ENCODE measurements at regions not wholly inside any gene's neighbourhood (a gene's known extent, or its start where the extent isn't known, plus 50 kb on each side); places are given as distances from the start of the nearest gene placed in this dataset.

DNA sequence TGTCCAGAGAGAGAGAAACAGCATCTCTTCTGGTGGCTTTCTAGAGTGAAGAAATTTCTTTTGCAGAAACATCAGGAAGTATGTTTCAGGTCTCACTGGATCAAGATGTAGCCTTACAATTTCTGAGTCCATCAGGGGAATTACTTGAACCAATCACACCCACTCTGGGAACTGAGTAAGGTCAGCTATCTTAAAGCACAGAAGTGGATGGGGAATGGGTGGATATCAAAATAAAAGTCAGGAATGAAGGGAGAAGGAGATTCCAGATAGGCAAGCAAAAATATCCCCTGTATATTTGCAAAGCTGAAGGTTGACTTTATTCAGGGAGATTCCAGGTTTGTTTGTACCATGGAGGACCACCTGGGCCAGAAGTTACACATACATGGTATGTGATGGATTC is 188.0 kb downstream of the CYRIA start:
- TF ChIP-seq, protein P1, sequence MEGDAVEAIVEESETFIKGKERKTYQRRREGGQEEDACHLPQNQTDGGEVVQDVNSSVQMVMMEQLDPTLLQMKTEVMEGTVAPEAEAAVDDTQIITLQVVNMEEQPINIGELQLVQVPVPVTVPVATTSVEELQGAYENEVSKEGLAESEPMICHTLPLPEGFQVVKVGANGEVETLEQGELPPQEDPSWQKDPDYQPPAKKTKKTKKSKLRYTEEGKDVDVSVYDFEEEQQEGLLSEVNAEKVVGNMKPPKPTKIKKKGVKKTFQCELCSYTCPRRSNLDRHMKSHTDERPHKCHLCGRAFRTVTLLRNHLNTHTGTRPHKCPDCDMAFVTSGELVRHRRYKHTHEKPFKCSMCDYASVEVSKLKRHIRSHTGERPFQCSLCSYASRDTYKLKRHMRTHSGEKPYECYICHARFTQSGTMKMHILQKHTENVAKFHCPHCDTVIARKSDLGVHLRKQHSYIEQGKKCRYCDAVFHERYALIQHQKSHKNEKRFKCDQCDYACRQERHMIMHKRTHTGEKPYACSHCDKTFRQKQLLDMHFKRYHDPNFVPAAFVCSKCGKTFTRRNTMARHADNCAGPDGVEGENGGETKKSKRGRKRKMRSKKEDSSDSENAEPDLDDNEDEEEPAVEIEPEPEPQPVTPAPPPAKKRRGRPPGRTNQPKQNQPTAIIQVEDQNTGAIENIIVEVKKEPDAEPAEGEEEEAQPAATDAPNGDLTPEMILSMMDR (IDR thresholded peaks at IDR 0.05), result no peak
- no peak for TF ChIP-seq ZFX (IDR thresholded peaks at IDR 0.05; ENCODE audit: borderline replicate concordance)

Data from 22Rv1 (cell line).